SK-N-SH treated with all-trans-retinoic acid at 6 μM for 48 hours (cell line): ENCODE measurements at regions not wholly inside any gene's neighbourhood (a gene's known extent, or its start where the extent isn't known, plus 50 kb on each side); places are given as distances from the start of the nearest gene placed in this dataset.
"Not testable (repeated sequence)": the region's sequence is repeated elsewhere in the genome, so short reads cannot be mapped to it uniquely, and the experiment has no call there.

Source experiments
- ATAC-seq: fragments of 200-7000 bp; cut with Tn5 transposase; 3 replicates; pipeline ENCODE4 v1.9.1; 2020; ENCODE audit warnings: mild to moderate bottlenecking, moderate library complexity
- ARNTL ChIP-seq: fragments of 450-650 bp; formaldehyde crosslinking; IDR thresholded peaks from 2 replicates; pipeline ENCODE4 v1.5.0; 2020; ENCODE audit warnings: low read depth, mild to moderate bottlenecking, moderate library complexity, borderline replicate concordance
- CREB5 ChIP-seq: fragments of 250-450 bp; sonication (Bioruptor Pico); IDR thresholded peaks from 2 replicates; pipeline ENCODE4 v1.5.1; 2020; ENCODE audit warnings: low read depth, mild to moderate bottlenecking, moderate library complexity
- CSRNP3 ChIP-seq: fragments of 250-450 bp; sonication (Bioruptor Pico); IDR thresholded peaks from 2 replicates; pipeline ENCODE4 v1.5.1; 2021; ENCODE audit warnings: mild to moderate bottlenecking, moderate library complexity
- GLIS3 ChIP-seq: fragments of 250-450 bp; sonication (Bioruptor Pico); IDR thresholded peaks from 2 replicates; pipeline ENCODE4 v1.5.0; 2020; ENCODE audit warnings: mild to moderate bottlenecking, moderate library complexity
- ISL1 ChIP-seq: fragments of 250-450 bp; sonication (Bioruptor Pico); IDR thresholded peaks from 2 replicates; pipeline ENCODE4 v2.1.2; 2022; ENCODE audit warnings: mild to moderate bottlenecking, moderate library complexity
- OSR1 ChIP-seq: fragments of 250-450 bp; sonication (Bioruptor Pico); IDR thresholded peaks from 2 replicates; pipeline ENCODE4 v1.8.0; 2022; ENCODE audit warnings: moderate library complexity, mild to moderate bottlenecking, inconsistent platforms
- PATZ1 ChIP-seq: fragments of 250-450 bp; sonication (Bioruptor Pico); IDR thresholded peaks from 2 replicates; pipeline ENCODE4 v1.8.0; 2020; ENCODE audit warnings: mild to moderate bottlenecking, moderate library complexity, borderline replicate concordance
- POU6F1 ChIP-seq: fragments of 250-450 bp; sonication (Bioruptor Pico); IDR thresholded peaks from 2 replicates; pipeline ENCODE4 v1.8.0; 2021; ENCODE audit warnings: low read depth, mild to moderate bottlenecking, moderate library complexity, borderline replicate concordance
- SNAI2 ChIP-seq: fragments of 250-450 bp; sonication (Bioruptor Pico); IDR thresholded peaks from 2 replicates; pipeline ENCODE4 v1.5.0; 2020; ENCODE audit warnings: mild to moderate bottlenecking, moderate library complexity
- TCF4 ChIP-seq: fragments of 250-450 bp; sonication (Bioruptor Pico); IDR thresholded peaks from 2 replicates; pipeline ENCODE4 v1.8.0; 2021; ENCODE audit warnings: mild to moderate bottlenecking, moderate library complexity, borderline replicate concordance
- TOX ChIP-seq: fragments of 250-450 bp; sonication (Bioruptor Pico); IDR thresholded peaks from 2 replicates; pipeline ENCODE4 v1.8.0; 2021; ENCODE audit warnings: mild to moderate bottlenecking, moderate library complexity, borderline replicate concordance
- ZC3H10 ChIP-seq: fragments of 250-450 bp; sonication (Bioruptor Pico); IDR thresholded peaks from 2 replicates; pipeline ENCODE4 v1.5.1; 2021; ENCODE audit warnings: mild to moderate bottlenecking, moderate library complexity
- ZFP3 ChIP-seq: fragments of 250-450 bp; sonication (Bioruptor Pico); IDR thresholded peaks from 2 replicates; pipeline ENCODE4 v1.5.0; 2020; ENCODE audit warnings: mild to moderate bottlenecking, moderate library complexity
- ZFP30 ChIP-seq: fragments of 450-650 bp; formaldehyde crosslinking; IDR thresholded peaks from 2 replicates; pipeline ENCODE4 v1.5.0; 2022; ENCODE audit warnings: mild to moderate bottlenecking, moderate library complexity
- ZNF565 ChIP-seq: fragments of 450-650 bp; formaldehyde crosslinking; conservative IDR thresholded peaks from 2 replicates; pipeline ENCODE4 v1.5.0; 2020; ENCODE audit warnings: low read depth, mild to moderate bottlenecking, moderate library complexity
- ZNF70 ChIP-seq: fragments of 450-650 bp; formaldehyde crosslinking; IDR thresholded peaks from 2 replicates; pipeline ENCODE4 v1.5.0; 2020; ENCODE audit warnings: mild to moderate bottlenecking, moderate library complexity
- ZNF8 ChIP-seq: fragments of 450-650 bp; formaldehyde crosslinking; IDR thresholded peaks from 2 replicates; pipeline ENCODE4 v1.5.0; 2020; ENCODE audit warnings: mild to moderate bottlenecking, moderate library complexity

GRCh38 chr6:68211242-68211795 lies 423.8 kb upstream of the ADGRB3 start (continued):
- TF ChIP-seq PATZ1 (CRISPR knock-in tag): no peak
- no peak for TF ChIP-seq CSRNP3 (CRISPR knock-in tag)
- TF ChIP-seq ISL1: no peak
- TF ChIP-seq SNAI2 (CRISPR knock-in tag): no peak

GRCh38 chr6:68207612-68208011 lies 427.5 kb upstream of the ADGRB3 start:
- not testable (repeated sequence) for ATAC-seq

- TF ChIP-seq ZFP3 (CRISPR knock-in tag): no peak
- no peak for TF ChIP-seq CREB5 (CRISPR knock-in tag)
- no peak for TF ChIP-seq ZFP30 (CRISPR knock-in tag)
- TF ChIP-seq ZNF565 (CRISPR knock-in tag): no peak
- TF ChIP-seq ARNTL: no peak
- TF ChIP-seq, all 23 proteins: peak for 0
- no peak for ATAC-seq
These were observed 434.2 kb upstream of the ADGRB3 start for GRCh38 chr6:68200929-68201328.

- no peak for ATAC-seq
- no peak for TF ChIP-seq SNAI2 (CRISPR knock-in tag)
- TF ChIP-seq ZNF70 (CRISPR knock-in tag): no peak
- TF ChIP-seq ARNTL: no peak
- no peak for TF ChIP-seq ZNF8
- no peak for TF ChIP-seq PATZ1 (CRISPR knock-in tag)
- no peak for TF ChIP-seq POU6F1 (CRISPR knock-in tag)
- TF ChIP-seq GLIS3 (CRISPR knock-in tag): no peak
- TF ChIP-seq ZFP3 (CRISPR knock-in tag): no peak
- no peak for TF ChIP-seq TCF4 (CRISPR knock-in tag)
- no peak for TF ChIP-seq TOX (CRISPR knock-in tag)
- no peak for TF ChIP-seq ZC3H10 (CRISPR knock-in tag)
- TF ChIP-seq CSRNP3 (CRISPR knock-in tag): no peak
- no peak for TF ChIP-seq ZNF565 (CRISPR knock-in tag)
- TF ChIP-seq OSR1 (CRISPR knock-in tag): no peak
These were observed 437.7 kb upstream of the ADGRB3 start for GRCh38 chr6:68197356-68197755.
